Chondrocyte (in vitro differentiated cells): ENCODE measurements at regions not wholly inside any gene's neighbourhood (a gene's known extent, or its start where the extent isn't known, plus 50 kb on each side); places are given as distances from the start of the nearest gene placed in this dataset.
"Not testable (repeated sequence)": the region's sequence is repeated elsewhere in the genome, so short reads cannot be mapped to it uniquely, and the experiment has no call there.

ENCODE experiments used
- DNase-seq: peaks from one replicate; pipeline ENCODE4 v3.0.0; 2021; ENCODE audit warnings: mixed read lengths, low spot score
- H3K27ac Mint-ChIP-seq: one replicate; pipeline ENCODE4 v1.8.0; 2021; ENCODE audit warnings: mild to moderate bottlenecking, moderate library complexity, mixed read lengths; ENCODE audit not compliant: unreplicated experiment
- H3K27me3 Mint-ChIP-seq: 2 replicates; pipeline ENCODE4 v1.8.0; 2021; ENCODE audit warnings: low read depth, mixed read lengths
- H3K36me3 Mint-ChIP-seq: 2 replicates; pipeline ENCODE4 v1.8.0; 2021; ENCODE audit warnings: low read depth, mixed read lengths
- H3K4me1 Mint-ChIP-seq: 2 replicates; pipeline ENCODE4 v1.8.0; 2021; ENCODE audit warnings: low read depth, mild to moderate bottlenecking, mixed read lengths
- H3K4me3 Mint-ChIP-seq: one replicate; pipeline ENCODE4 v1.8.0; 2021; ENCODE audit warnings: mild to moderate bottlenecking, moderate library complexity, mixed read lengths; ENCODE audit not compliant: unreplicated experiment
- H3K9me3 Mint-ChIP-seq: 2 replicates; pipeline ENCODE4 v1.8.0; 2021; ENCODE audit warnings: low read depth, mixed read lengths
- CTCF ChIP-seq: fragments of 200-600 bp; sonication (generic); IDR thresholded peaks from 2 replicates; pipeline ENCODE4 v1.5.0; 2021; ENCODE audit warnings: antibody characterized with exemption, mild to moderate bottlenecking, moderate library complexity

- peaks cover 5% of the 10 kb centered on the region for H3K9me3 Mint-ChIP-seq
- no peak overlapping the region for H3K4me3 Mint-ChIP-seq
- H3K36me3 Mint-ChIP-seq, result no peaks in the 10 kb centered on the region
- no peak for DNase-seq
- no peaks in the 10 kb centered on the region for H3K4me1 Mint-ChIP-seq
- H3K27ac Mint-ChIP-seq, result no peak overlapping the region
- TF ChIP-seq CTCF, result no peak
- peaks cover 23% of the 10 kb centered on the region for H3K27me3 Mint-ChIP-seq
These were observed 73.2 kb upstream of the RPL38 start for GRCh38 chr17:74130276-74130675.

GRCh38 chr17:74130841-74131240, 72.6 kb upstream of the RPL38 start:
- Mint-ChIP-seq H3K4me1 (no peaks in the 10 kb centered on the region), H3K9me3 (peaks cover 5% of the 10 kb centered on the region), H3K36me3 (no peaks in the 10 kb centered on the region), H3K27ac (no peak overlapping the region), H3K4me3 (no peak overlapping the region), H3K27me3 (peaks cover 23% of the 10 kb centered on the region)
- DNase-seq, result no peak
- TF ChIP-seq CTCF, result no peak

GRCh38 chr17:74132354-74132753, 71.1 kb upstream of the RPL38 start:
- Mint-ChIP-seq H3K9me3 (peaks cover 5% of the 10 kb centered on the region), H3K27me3 (peaks cover 32% of the 10 kb centered on the region), H3K4me3 (no peak overlapping the region)

GRCh38 chr17:74133740-74134139, 69.7 kb upstream of the RPL38 start:
- peaks cover 38% of the 10 kb centered on the region for H3K27me3 Mint-ChIP-seq
- DNase-seq, result no peak
- H3K27ac Mint-ChIP-seq, result no peak overlapping the region
- TF ChIP-seq CTCF, result no peak
- no peaks in the 10 kb centered on the region for H3K36me3 Mint-ChIP-seq
- no peak overlapping the region for H3K4me3 Mint-ChIP-seq
- H3K4me1 Mint-ChIP-seq, result no peaks in the 10 kb centered on the region
- H3K9me3 Mint-ChIP-seq, result peaks cover 11% of the 10 kb centered on the region

More at GRCh38 chr17:74132354-74132753, 71.1 kb upstream of the RPL38 start:
- DNase-seq, result no peak
- TF ChIP-seq CTCF, result no peak
- Mint-ChIP-seq H3K27ac (no peak overlapping the region), H3K4me1 (no peaks in the 10 kb centered on the region), H3K36me3 (no peaks in the 10 kb centered on the region)

- not testable (repeated sequence) for H3K4me3 Mint-ChIP-seq, H3K36me3 Mint-ChIP-seq, H3K27ac Mint-ChIP-seq, H3K4me1 Mint-ChIP-seq, DNase-seq
- peaks cover 37% of the 10 kb centered on the region for H3K27me3 Mint-ChIP-seq
- H3K9me3 Mint-ChIP-seq, result peaks cover 15% of the 10 kb centered on the region
These were observed 69.2 kb upstream of the RPL38 start for GRCh38 chr17:74134234-74134633.

- Mint-ChIP-seq H3K4me1 (no peaks in the 10 kb centered on the region), H3K4me3 (no peak overlapping the region), H3K27ac (no peak overlapping the region), H3K9me3 (peaks cover 20% of the 10 kb centered on the region), H3K36me3 (no peaks in the 10 kb centered on the region), H3K27me3 (peaks cover 37% of the 10 kb centered on the region)
- no peak for DNase-seq
- no peak for TF ChIP-seq CTCF
These were observed 68.5 kb upstream of the RPL38 start for GRCh38 chr17:74134991-74135390.
